ENCODE measurements at regions not wholly inside any gene's neighbourhood (a gene's known extent, or its start where the extent isn't known, plus 50 kb on each side); places are given as distances from the start of the nearest gene placed in this dataset.
"Not testable (repeated sequence)": the region's sequence is repeated elsewhere in the genome, so short reads cannot be mapped to it uniquely, and the experiment has no call there.

- H3K36me3 ChIP-seq (ENCODE audit: control insufficient read depth in 1 of 2, insufficient read depth in 2 of 2, low read length in 2 of 2) = no peaks in the 10 kb centered on the region
- DNase-seq (ENCODE audit: low read depth, low spot score) (no peak), ATAC-seq (no peak)
- no peaks in the 10 kb centered on the region for H4K20me1 ChIP-seq (ENCODE audit: insufficient read depth)
- CTCF ChIA-PET = no interaction called here
- no peak overlapping the region for H3K27ac ChIP-seq (ENCODE audit: low read depth, low read length)
- H3K79me2 ChIP-seq (ENCODE audit: insufficient read depth, low read length) = no peaks in the 10 kb centered on the region
- H3K9me3 ChIP-seq (ENCODE audit: control insufficient read depth in 1 of 2, insufficient read depth in 1 of 2, low read depth in 1 of 2, low read length in 2 of 2) = no peaks in the 10 kb centered on the region
- BruUV-seq (replicated peaks) = no TSS peak
- RAD21 ChIA-PET (ENCODE audit: low non-redundant PET in 1 of 2, low total read pairs in 2 of 2, uncharacterized antibody in 2 of 2, unreplicated experiment in 2 of 2) = no interaction called here
- H2AFZ ChIP-seq (ENCODE audit: low read depth, low read length, poor library complexity, severe bottlenecking) = no peak overlapping the region
- no peak overlapping the region for H3K4me3 ChIP-seq (replicated peaks in 1 of 2; ENCODE audit: low read depth in 1 of 2, low read length in 2 of 2)
- no peaks in the 10 kb centered on the region for H3K4me1 ChIP-seq (ENCODE audit: control insufficient read depth in 1 of 2, insufficient read depth in 2 of 2, low read length in 2 of 2)
- intact Hi-C loops (cut with micrococcal nuclease) = no loop called here
- no peaks in the 10 kb centered on the region for H3K27me3 ChIP-seq (ENCODE audit: insufficient read depth, low read length)
- H3K9me2 ChIP-seq (ENCODE audit: insufficient read depth) = no peaks in the 10 kb centered on the region
- no peak for TF ChIP-seq ZFX (IDR thresholded peaks at IDR 0.05)
- no peak for TF ChIP-seq RAD21 (IDR thresholded peaks at IDR 0.05; ENCODE audit: low read depth)
- no peak for TF ChIP-seq ZBTB33 (IDR thresholded peaks at IDR 0.05; ENCODE audit: extremely low read depth, insufficient replicate concordance, low read length)
- TF ChIP-seq SP1 (IDR thresholded peaks at IDR 0.05; ENCODE audit: low read depth) = no peak
- no peak for TF ChIP-seq ELF1 (IDR thresholded peaks at IDR 0.05; ENCODE audit: borderline replicate concordance, low read depth)
- TF ChIP-seq CTCF (IDR thresholded peaks at IDR 0.05 in 2 of 3, conservative IDR thresholded peaks at IDR 0.05 in 1 of 3; ENCODE audit: borderline replicate concordance in 1 of 3, insufficient read depth in 1 of 3, low read depth in 2 of 3, low read length in 2 of 3) = no peak
- no peak for TF ChIP-seq FOSL1 (IDR thresholded peaks at IDR 0.05; ENCODE audit: low read depth)
- no peak for TF ChIP-seq REST (IDR thresholded peaks at IDR 0.05; ENCODE audit: low read depth)
- TF ChIP-seq SIN3A (IDR thresholded peaks at IDR 0.05; ENCODE audit: low read depth) = no peak
- no peak for TF ChIP-seq MAX (IDR thresholded peaks at IDR 0.05)
- H3K4me2 ChIP-seq (ENCODE audit: low read length) = no peak overlapping the region
- H3K9ac ChIP-seq (ENCODE audit: low read length) = no peak overlapping the region
- POLR2A ChIA-PET = no interaction called here
Observed at GRCh38 chr7:112587504-112587903, 106.7 kb downstream of the LSMEM1 start.

- H3K79me2 ChIP-seq (ENCODE audit: insufficient read depth, low read length); RAD21 ChIA-PET (ENCODE audit: low non-redundant PET in 1 of 2, low total read pairs in 2 of 2, uncharacterized antibody in 2 of 2, unreplicated experiment in 2 of 2); BruUV-seq (replicated peaks): not testable (repeated sequence)
Observed at GRCh38 chr7:112592565-112593263, 111.9 kb downstream of the LSMEM1 start.

More at GRCh38 chr7:112592565-112593263, 111.9 kb downstream of the LSMEM1 start:
- H3K4me1 ChIP-seq (ENCODE audit: control insufficient read depth in 1 of 2, insufficient read depth in 2 of 2, low read length in 2 of 2); intact Hi-C loops (cut with micrococcal nuclease); H3K4me2 ChIP-seq (ENCODE audit: low read length); H3K27me3 ChIP-seq (ENCODE audit: insufficient read depth, low read length); H3K27ac ChIP-seq (ENCODE audit: low read depth, low read length); H3K36me3 ChIP-seq (ENCODE audit: control insufficient read depth in 1 of 2, insufficient read depth in 2 of 2, low read length in 2 of 2); H3K9ac ChIP-seq (ENCODE audit: low read length); H3K4me3 ChIP-seq (replicated peaks in 1 of 2; ENCODE audit: low read depth in 1 of 2, low read length in 2 of 2); H2AFZ ChIP-seq (ENCODE audit: low read depth, low read length, poor library complexity, severe bottlenecking); DNase-seq (ENCODE audit: low read depth, low spot score); ATAC-seq; POLR2A ChIA-PET; H4K20me1 ChIP-seq (ENCODE audit: insufficient read depth); H3K9me3 ChIP-seq (ENCODE audit: control insufficient read depth in 1 of 2, insufficient read depth in 1 of 2, low read depth in 1 of 2, low read length in 2 of 2); H3K9me2 ChIP-seq (ENCODE audit: insufficient read depth); CTCF ChIA-PET: not testable (repeated sequence)
